ENCODE measurements at regions not wholly inside any gene's neighbourhood (a gene's known extent, or its start where the extent isn't known, plus 50 kb on each side); places are given as distances from the start of the nearest gene placed in this dataset.

DNA sequence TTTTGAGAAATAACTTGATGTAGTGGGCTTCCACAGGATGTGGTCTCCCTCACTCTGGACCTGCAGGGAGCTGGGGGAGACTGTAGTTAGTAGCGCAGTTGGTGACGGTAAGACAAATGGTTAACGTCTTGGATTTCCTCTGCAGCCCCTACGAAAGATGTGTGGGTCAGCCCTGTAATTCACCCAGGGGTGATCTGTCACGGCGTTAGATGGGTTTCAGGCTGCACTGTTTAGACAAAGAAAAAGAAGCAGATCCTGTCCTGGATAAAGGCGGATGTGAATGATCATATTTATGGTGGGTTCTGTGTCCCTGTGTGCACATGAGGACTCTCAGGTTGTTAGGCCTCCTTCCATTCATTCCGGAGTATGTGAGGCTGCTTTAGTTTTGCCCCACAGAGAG lies 142.0 kb upstream of the SLC28A3 start (continued):
- no peak for TF ChIP-seq CTBP2 (IDR thresholded peaks at IDR 0.05; ENCODE audit: borderline replicate concordance, insufficient read depth, insufficient read length, low read length)
- no peak for TF ChIP-seq KDM5A (IDR thresholded peaks at IDR 0.05; ENCODE audit: low read length)
- no peak for TF ChIP-seq POU5F1 (IDR thresholded peaks at IDR 0.05; ENCODE audit: low read depth, low read length)
- TF ChIP-seq HDAC6 (IDR thresholded peaks at IDR 0.05; ENCODE audit: low read depth, low read length): no peak
- no peak for TF ChIP-seq SIX5 (IDR thresholded peaks at IDR 0.05; ENCODE audit: low read depth, low read length)
- no peak for TF ChIP-seq JUN (IDR thresholded peaks at IDR 0.05; ENCODE audit: low read depth, low read length)

Measured in H1 (cell line).